ENCODE measurements at regions not wholly inside any gene's neighbourhood (a gene's known extent, or its start where the extent isn't known, plus 50 kb on each side); places are given as distances from the start of the nearest gene placed in this dataset.

GRCh38 chr19:27748551-27749152 is 1464.3 kb downstream of the UQCRFS1 start:
- TF ChIP-seq POLR2A (IDR thresholded peaks at IDR 0.05; ENCODE audit: extremely low read depth, insufficient read length): no peak
- TF ChIP-seq CTCF (IDR thresholded peaks at IDR 0.05; ENCODE audit: low read depth, low read length): no peak
